GM23338 (cell line): ENCODE measurements at regions not wholly inside any gene's neighbourhood (a gene's known extent, or its start where the extent isn't known, plus 50 kb on each side); places are given as distances from the start of the nearest gene placed in this dataset.
A peak's percentile ranks its signal among the peaks of the same experiment; 100 is the strongest.

ENCODE experiments used
- ATAC-seq: fragments of 200-7000 bp; cut with Tn5 transposase; 3 replicates; pipeline ENCODE4 v1.9.1; 2020
- DNase-seq: peaks from one replicate; pipeline ENCODE4 v3.0.0-alpha.2; 2015; ENCODE audit warnings: low spot score
- H2AFZ ChIP-seq: fragments of 200-600 bp; sonication (generic); 2 replicates; pipeline ENCODE4 v1.8.0; 2016; ENCODE audit warnings: antibody characterized with exemption, mild to moderate bottlenecking, moderate library complexity
- H3F3A ChIP-seq: fragments of 200-600 bp; sonication (generic); replicated peaks from 2 replicates; pipeline ENCODE4 v1.8.0; 2017; ENCODE audit warnings: antibody characterized with exemption, mixed run types, low read depth
- H3K27ac ChIP-seq: fragments of 200-600 bp; sonication (generic); 2 replicates; pipeline ENCODE4 v1.6.1; 2016; ENCODE audit warnings: low read depth
- H3K27me3 ChIP-seq: fragments of 200-600 bp; sonication (generic); 2 replicates; pipeline ENCODE4 v1.8.0; 2016; ENCODE audit warnings: mild to moderate bottlenecking, mixed run types, moderate library complexity; ENCODE audit not compliant: insufficient read depth
- H3K36me3 ChIP-seq: fragments of 200-600 bp; sonication (generic); 2 replicates; pipeline ENCODE4 v1.8.0; 2016; ENCODE audit warnings: mild to moderate bottlenecking; ENCODE audit not compliant: insufficient read depth
- H3K4me1 ChIP-seq: fragments of 200-600 bp; sonication (generic); 2 replicates; pipeline ENCODE4 v1.8.0; 2016; ENCODE audit warnings: mild to moderate bottlenecking, moderate library complexity; ENCODE audit not compliant: insufficient read depth
- H3K4me2 ChIP-seq: fragments of 200-600 bp; sonication (generic); 2 replicates; pipeline ENCODE4 v1.7.1; 2017; ENCODE audit warnings: mixed run types
- H3K4me3 ChIP-seq: fragments of 200-600 bp; sonication (generic); 2 replicates; pipeline ENCODE4 v1.6.1; 2016; ENCODE audit warnings: mixed run types
- H3K79me2 ChIP-seq: fragments of 200-600 bp; sonication (generic); replicated peaks from 2 replicates; pipeline ENCODE4 v1.8.0; 2017; ENCODE audit warnings: mild to moderate bottlenecking; ENCODE audit not compliant: insufficient read depth
- H3K9me2 ChIP-seq: fragments of 200-600 bp; sonication (generic); 2 replicates; pipeline ENCODE4 v1.8.0; 2017; ENCODE audit not compliant: insufficient read depth
- H4K20me1 ChIP-seq: fragments of 200-600 bp; sonication (generic); replicated peaks from 2 replicates; pipeline ENCODE4 v1.8.0; 2017; ENCODE audit warnings: mild to moderate bottlenecking; ENCODE audit not compliant: insufficient read depth
- H3K27ac Mint-ChIP-seq: 2 replicates; pipeline ENCODE4 v1.8.0; 2020; ENCODE audit warnings: inconsistent platforms, mild to moderate bottlenecking, moderate library complexity, mixed read lengths
- H3K27me3 Mint-ChIP-seq: 3 replicates; pipeline ENCODE4 v1.8.0; 2022; ENCODE audit warnings: low read depth, mild to moderate bottlenecking, moderate library complexity, mixed read lengths, inconsistent platforms; ENCODE audit not compliant: insufficient read depth, poor library complexity
- H3K36me3 Mint-ChIP-seq: 3 replicates; pipeline ENCODE4 v1.8.0; 2021; ENCODE audit warnings: low read depth, mild to moderate bottlenecking, inconsistent platforms, moderate library complexity, mixed read lengths
- H3K4me1 Mint-ChIP-seq: 3 replicates; pipeline ENCODE4 v1.8.0; 2020; ENCODE audit warnings: mild to moderate bottlenecking, inconsistent platforms, mixed read lengths
- H3K4me3 Mint-ChIP-seq: 3 replicates; pipeline ENCODE4 v1.8.0; 2021; ENCODE audit warnings: moderate library complexity, mild to moderate bottlenecking, inconsistent platforms, mixed read lengths
- H3K9me3 Mint-ChIP-seq: 3 replicates; pipeline ENCODE4 v1.8.0; 2020; ENCODE audit warnings: moderate library complexity, mild to moderate bottlenecking, inconsistent platforms, mixed read lengths
- EZH2phosphoT487 ChIP-seq: fragments of 200-600 bp; sonication (generic); IDR thresholded peaks from one replicate; pipeline ENCODE4 v1.8.1; 2018; ENCODE audit warnings: antibody characterized with exemption; ENCODE audit not compliant: unreplicated experiment
- POLR2AphosphoS5 ChIP-seq: IDR thresholded peaks from 2 replicates; pipeline ENCODE4 v1.6.1; 2016; ENCODE audit warnings: antibody characterized with exemption, low read depth
- ZNF331 ChIP-seq: fragments of 250-450 bp; sonication (Bioruptor Pico); IDR thresholded peaks from 2 replicates; pipeline ENCODE4 v1.5.0; 2020; ENCODE audit warnings: low read depth, mild to moderate bottlenecking, moderate library complexity
- ZNF462 ChIP-seq: fragments of 250-450 bp; sonication (Bioruptor Pico); IDR thresholded peaks from 2 replicates; pipeline ENCODE4 v1.5.0; 2020; ENCODE audit warnings: mild to moderate bottlenecking, moderate library complexity
- TF ChIP-seq, protein P1 (sequence below): IDR thresholded peaks from 2 replicates; pipeline ENCODE4 v1.6.1; 2016; ENCODE audit warnings: antibody characterized with exemption

DNA sequence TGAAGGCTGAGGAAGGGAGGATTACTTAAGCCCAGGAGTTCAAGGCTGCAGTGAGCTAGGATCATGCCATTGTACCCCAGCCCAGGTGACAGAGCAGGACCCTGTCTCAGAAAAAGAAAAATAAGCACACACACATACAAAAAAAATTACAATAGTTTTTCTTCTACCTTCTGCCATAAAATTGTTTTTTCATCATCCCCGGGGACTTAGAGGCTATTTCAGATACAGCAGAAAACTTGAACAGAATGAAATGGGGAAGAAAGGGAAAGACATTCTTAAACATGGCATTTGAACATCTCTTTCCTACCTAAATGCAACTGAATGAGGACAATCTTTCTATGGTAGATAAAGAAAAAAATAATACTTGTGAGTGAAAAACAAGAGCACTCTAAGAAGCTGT lies 109.1 kb downstream of the KCTD12 start:
- Histone ChIP-seq H4K20me1 (no peaks in the 10 kb centered on the region), H3K4me2 (no peak overlapping the region), H3K27me3 (no peaks in the 10 kb centered on the region), H3K79me2 (no peaks in the 10 kb centered on the region), H3K27ac (no peak overlapping the region), H3K4me1 (no peaks in the 10 kb centered on the region; the same call in 1 of the 2 replicates), H3F3A (no peaks in the 10 kb centered on the region), H3K4me3 (no peak overlapping the region), H2AFZ (no peak overlapping the region), H3K36me3 (no peaks in the 10 kb centered on the region), H3K9me2 (peaks cover 11% of the 10 kb centered on the region)
- Mint-ChIP-seq H3K4me3 (no peak overlapping the region), H3K9me3 (peaks cover 4% of the 10 kb centered on the region; the same call in 2 of the 3 replicates), H3K4me1 (peaks cover 12% of the 10 kb centered on the region; the same call in 2 of the 3 replicates), H3K27ac (no peak overlapping the region), H3K36me3 (no peaks in the 10 kb centered on the region), H3K27me3 (peaks cover 2% of the 10 kb centered on the region)
- no peak for DNase-seq
- no peak for ATAC-seq
- no peak for TF ChIP-seq POLR2AphosphoS5
- no peak for TF ChIP-seq ZNF462 (CRISPR knock-in tag)

- Histone ChIP-seq H4K20me1 (no peaks in the 10 kb centered on the region), H3K27me3 (no peaks in the 10 kb centered on the region), H3K9me2 (peaks cover 11% of the 10 kb centered on the region), H2AFZ (peak overlapping the region; percentile 19; the same call in 1 of the 2 replicates), H3F3A (no peaks in the 10 kb centered on the region), H3K4me3 (no peak overlapping the region), H3K27ac (no peak overlapping the region), H3K36me3 (no peaks in the 10 kb centered on the region), H3K4me2 (no peak overlapping the region), H3K4me1 (no peaks in the 10 kb centered on the region; the same call in 1 of the 2 replicates), H3K79me2 (no peaks in the 10 kb centered on the region)
- no peak overlapping the region for H3K27ac Mint-ChIP-seq
- ATAC-seq (no peak), DNase-seq (no peak)
- no peak overlapping the region for H3K4me3 Mint-ChIP-seq
- H3K9me3 Mint-ChIP-seq: no peaks in the 10 kb centered on the region
- no peaks in the 10 kb centered on the region for H3K36me3 Mint-ChIP-seq
- H3K4me1 Mint-ChIP-seq: peaks cover 12% of the 10 kb centered on the region; the same call in 2 of the 3 replicates
- H3K27me3 Mint-ChIP-seq: peaks cover 2% of the 10 kb centered on the region
- TF ChIP-seq ZNF331 (CRISPR knock-in tag) (no peak), EZH2phosphoT487 (no peak), POLR2AphosphoS5 (no peak)
- TF ChIP-seq, protein P1, sequence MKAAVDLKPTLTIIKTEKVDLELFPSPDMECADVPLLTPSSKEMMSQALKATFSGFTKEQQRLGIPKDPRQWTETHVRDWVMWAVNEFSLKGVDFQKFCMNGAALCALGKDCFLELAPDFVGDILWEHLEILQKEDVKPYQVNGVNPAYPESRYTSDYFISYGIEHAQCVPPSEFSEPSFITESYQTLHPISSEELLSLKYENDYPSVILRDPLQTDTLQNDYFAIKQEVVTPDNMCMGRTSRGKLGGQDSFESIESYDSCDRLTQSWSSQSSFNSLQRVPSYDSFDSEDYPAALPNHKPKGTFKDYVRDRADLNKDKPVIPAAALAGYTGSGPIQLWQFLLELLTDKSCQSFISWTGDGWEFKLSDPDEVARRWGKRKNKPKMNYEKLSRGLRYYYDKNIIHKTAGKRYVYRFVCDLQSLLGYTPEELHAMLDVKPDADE: no peak
These were observed 111.0 kb downstream of the KCTD12 start for GRCh38 chr13:76775088-76775740.
